CD4-positive, alpha-beta T cell treated with Interleukin-2 at 100 ng/mL for 4 hours (primary cell): ENCODE measurements at regions not wholly inside any gene's neighbourhood (a gene's known extent, or its start where the extent isn't known, plus 50 kb on each side); places are given as distances from the start of the nearest gene placed in this dataset.

Source experiments
- DNase-seq: peaks from one replicate; pipeline ENCODE4 v3.0.0-alpha.2; 2020; ENCODE audit warnings: low spot score

GRCh38 chr1:193726722-193727121, 540.3 kb upstream of the B3GALT2 start:
- no peak for DNase-seq

DNA sequence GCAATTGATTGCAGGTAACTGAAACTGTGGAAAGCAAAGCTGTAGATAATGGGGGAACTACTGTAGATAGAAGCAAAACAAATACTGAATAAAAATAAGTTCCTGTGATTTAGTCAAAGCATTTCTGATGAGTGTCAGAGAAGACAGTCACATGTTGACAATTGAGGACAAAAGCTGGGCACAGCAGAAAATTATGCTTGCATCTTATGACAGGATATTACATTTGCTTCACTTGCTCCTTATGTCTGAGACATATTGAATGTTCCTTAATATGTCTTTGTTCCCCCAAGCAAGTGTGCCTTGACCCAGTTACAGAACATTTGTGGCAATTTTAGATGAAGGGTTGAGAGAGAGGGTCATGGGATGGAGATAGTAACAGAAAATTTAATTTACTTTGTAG, 526.0 kb upstream of the B3GALT2 start:
- DNase-seq: no peak

DNA sequence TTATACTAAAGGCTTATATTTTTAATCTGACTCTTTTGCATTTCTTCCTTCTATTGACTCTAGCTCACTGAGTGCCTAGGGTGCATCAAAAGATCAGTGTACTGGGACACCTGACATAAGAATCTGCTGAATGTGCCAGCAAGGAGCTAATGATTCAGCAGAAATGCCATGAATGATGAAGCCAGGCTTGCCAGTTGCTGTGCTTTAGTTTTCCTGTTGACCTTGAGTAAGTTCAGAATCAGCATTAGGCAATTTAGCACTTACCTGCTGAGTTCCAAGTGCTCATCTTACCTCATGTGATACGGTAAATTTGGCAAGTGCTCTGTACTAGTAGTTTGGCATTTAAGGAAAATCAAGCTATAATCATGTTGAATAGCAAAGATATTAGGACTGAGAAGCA, 523.2 kb upstream of the B3GALT2 start:
- no peak for DNase-seq

DNA sequence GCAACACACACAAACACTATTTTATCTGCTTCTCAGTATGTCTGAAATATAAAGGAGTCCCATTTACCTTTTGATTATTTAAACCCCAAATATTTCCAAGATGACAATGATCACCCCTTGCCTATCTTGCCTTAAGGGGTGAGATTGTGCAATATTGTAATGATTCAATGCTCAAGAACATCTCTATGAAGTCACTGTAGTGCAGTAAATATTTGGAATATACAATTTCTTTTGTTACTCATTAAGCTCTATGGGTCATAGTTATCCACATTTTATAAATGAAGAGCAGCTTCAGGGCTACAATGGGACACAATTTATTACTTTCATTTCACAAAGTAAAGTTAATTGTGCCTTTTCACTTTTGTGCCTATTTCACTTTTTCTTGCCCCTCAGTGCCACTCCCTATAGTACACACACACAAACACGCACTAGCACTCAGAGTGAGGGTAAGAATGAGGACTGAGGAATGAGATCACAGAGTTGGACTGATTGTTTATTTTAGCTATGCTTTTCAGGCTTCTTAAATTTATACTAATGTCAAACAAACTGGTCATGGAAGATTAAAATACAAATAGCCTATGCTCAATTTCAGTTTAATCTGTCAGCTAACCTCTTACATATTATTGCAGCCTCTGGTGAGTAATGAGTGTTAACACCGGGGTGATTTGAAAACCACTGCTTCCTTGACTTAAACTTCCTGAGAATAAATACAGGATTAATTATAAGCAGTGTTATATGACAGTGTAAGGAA, 521.0 kb upstream of the B3GALT2 start:
- DNase-seq: no peak

GRCh38 chr1:193706766-193707165, 520.4 kb upstream of the B3GALT2 start:
- no peak for DNase-seq

- no peak for DNase-seq
These were observed 519.2 kb upstream of the B3GALT2 start for GRCh38 chr1:193705554-193705981.

DNA sequence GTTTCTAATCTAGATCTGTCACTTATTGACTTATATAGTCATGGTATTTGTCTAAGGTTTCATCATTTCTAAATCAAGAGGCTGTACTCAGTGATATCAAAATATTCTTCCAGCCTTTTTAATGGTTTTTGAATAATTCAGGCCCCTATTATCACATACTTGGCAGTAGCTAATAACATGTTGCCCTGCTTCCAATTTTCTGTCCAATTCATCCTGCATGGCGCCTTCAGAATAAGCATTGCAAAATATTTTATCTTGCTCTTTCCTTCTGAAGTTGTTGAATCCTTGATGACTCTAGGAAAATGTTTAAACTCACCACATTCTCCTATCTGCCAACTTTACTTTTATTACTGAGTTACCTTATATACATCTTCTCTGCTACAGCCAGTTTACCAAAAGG, 517.2 kb upstream of the B3GALT2 start:
- DNase-seq: no peak

- no peak for DNase-seq
These were observed 516.7 kb upstream of the B3GALT2 start for GRCh38 chr1:193703121-193703520.

DNA sequence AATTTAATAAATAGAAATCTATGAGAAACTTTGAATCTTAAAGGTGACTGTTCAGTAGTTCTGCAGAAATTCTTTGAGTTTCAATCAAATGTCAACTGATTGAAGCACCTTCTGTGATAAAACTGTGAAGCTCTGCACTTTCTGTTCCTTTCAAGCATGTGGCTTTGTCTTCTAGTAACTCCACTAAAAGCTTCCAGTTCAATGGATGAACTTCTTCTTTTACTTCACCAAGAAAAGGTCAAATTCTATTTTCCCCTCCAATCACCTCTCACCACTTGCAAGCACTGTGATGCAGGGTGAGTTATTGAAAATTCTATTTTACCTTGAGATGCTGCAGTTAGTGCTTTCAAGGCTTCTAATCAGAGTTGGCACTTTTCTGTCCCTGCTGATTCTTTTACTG, 515.3 kb upstream of the B3GALT2 start:
- DNase-seq: no peak

DNA sequence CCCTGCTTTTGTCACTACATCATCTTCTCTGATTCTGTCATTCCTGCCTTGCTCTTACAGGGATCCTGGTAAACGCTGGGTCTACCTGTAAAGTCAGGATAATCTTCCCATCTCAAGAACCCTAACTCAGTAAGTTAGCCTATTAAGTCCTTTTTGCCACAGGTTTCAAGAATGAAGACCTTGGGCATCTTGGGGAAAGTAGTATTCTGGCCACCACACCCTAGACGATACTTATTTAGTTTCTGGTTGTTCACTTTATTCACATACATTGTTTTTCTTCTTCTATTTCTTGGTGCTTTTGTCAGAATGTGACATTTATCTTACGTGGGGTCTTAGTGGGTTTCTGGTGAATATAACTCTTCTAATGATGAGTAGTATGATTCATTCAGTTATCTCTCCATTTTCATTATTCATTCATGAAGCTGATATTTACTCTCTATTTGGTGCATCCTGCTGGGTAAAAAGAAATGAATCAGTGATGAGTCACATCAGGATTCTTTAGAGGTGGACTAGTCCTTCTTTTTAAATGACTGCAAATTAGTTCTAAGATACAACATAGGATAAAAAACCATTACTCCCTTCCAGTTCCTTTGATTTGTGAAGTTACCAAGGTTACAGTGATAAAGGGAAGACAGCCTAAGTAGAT, 514.4 kb upstream of the B3GALT2 start:
- DNase-seq: peak; percentile 33

GRCh38 chr1:193699261-193699660, 512.8 kb upstream of the B3GALT2 start:
- DNase-seq: no peak

DNA sequence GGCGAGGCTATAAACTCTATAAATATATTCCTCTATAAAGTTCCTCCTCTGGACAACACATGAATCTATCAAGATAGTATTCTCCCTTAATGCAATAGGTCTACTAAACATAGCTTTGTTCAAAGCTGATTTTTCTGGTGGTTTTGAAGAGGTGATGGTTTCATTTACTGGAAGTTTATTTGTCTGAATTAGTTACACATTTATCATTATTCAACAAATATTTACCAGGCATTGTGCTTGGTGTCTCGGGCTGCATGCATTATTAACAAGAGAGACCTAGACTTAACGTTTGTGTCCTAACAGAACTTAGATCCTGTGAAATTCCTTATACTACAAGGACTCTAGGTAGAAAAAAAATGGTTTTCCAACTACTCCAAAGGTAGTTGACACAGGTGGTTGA, 511.4 kb upstream of the B3GALT2 start:
- no peak for DNase-seq

DNA sequence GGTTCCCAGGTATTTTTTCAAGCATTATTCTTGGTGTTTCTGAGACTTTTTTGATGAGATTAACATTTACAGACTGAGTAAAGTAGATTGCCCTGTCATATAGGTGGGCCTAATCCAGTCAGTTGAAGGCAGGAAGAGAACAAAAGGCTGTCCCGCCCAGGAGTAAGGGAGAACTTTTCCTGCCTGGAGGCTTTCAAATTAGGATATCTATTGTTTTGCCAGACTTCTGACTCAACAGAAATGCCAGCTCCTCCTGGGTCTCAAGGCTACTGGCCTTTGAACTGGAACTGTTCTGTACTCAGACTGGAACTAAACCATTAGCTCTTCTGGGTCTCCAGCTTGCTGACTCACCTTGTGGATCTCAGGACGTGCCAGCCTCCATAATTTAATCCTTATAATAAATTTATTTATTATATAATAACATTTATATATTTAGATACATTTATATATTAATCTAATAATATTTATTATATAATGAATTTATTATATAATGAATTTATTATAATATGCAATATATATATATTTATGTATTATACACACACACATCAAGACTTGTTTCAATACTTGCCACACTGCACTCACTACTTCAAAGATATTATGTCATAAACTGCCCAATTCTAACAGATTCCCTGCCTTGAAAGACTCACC, 510.8 kb upstream of the B3GALT2 start:
- no peak for DNase-seq

DNA sequence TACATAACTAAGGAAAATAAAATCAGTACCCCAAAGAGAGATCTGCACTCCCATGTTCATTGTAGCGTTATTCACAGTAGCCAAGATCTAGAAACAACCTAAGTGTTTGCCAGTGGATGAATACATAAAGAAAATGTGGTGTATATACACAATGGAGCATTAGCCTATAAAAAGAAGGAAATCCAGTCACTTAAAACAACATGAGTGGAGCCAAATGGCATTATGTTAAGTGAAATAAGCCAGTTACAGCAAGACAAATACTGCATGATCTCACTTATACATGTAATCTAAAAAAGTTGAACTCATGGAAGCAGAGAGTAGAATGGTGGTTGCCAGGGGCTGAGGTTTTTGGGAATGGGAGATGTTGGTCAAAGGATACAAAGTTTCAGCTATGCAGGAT, 508.3 kb upstream of the B3GALT2 start:
- no peak for DNase-seq

GRCh38 chr1:193685986-193686385, 499.6 kb upstream of the B3GALT2 start:
- DNase-seq: no peak

GRCh38 chr1:193681422-193681821, 495.0 kb upstream of the B3GALT2 start:
- no peak for DNase-seq

GRCh38 chr1:193680924-193681316, 494.5 kb upstream of the B3GALT2 start:
- no peak for DNase-seq

- no peak for DNase-seq
These were observed 494.0 kb upstream of the B3GALT2 start for GRCh38 chr1:193680247-193680923.

- no peak for DNase-seq
These were observed 491.5 kb upstream of the B3GALT2 start for GRCh38 chr1:193677874-193678273.

- no peak for DNase-seq
These were observed 490.7 kb upstream of the B3GALT2 start for GRCh38 chr1:193676996-193677549.

GRCh38 chr1:193674292-193674944, 488.0 kb upstream of the B3GALT2 start:
- DNase-seq: no peak
